ENCODE measurements at regions not wholly inside any gene's neighbourhood (a gene's known extent, or its start where the extent isn't known, plus 50 kb on each side); places are given as distances from the start of the nearest gene placed in this dataset.

DNA sequence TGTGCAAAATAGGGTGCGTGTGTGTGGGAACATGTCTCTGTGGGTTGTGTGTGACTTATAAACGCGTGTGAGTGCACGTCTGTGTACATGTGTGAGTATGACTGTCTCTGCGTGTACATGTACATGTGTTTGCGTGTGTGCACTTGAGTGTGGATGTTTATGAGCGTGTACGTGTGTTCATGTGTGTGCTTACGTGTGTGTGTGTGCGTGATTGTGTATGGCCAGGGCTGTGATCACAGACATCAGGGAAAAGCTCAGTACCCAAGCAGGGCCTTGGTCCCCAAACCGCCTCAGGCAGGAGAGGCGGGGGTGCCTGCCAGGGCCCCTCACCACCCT is 326.3 kb upstream of the DIO3 start:
- TF ChIP-seq, protein P1, sequence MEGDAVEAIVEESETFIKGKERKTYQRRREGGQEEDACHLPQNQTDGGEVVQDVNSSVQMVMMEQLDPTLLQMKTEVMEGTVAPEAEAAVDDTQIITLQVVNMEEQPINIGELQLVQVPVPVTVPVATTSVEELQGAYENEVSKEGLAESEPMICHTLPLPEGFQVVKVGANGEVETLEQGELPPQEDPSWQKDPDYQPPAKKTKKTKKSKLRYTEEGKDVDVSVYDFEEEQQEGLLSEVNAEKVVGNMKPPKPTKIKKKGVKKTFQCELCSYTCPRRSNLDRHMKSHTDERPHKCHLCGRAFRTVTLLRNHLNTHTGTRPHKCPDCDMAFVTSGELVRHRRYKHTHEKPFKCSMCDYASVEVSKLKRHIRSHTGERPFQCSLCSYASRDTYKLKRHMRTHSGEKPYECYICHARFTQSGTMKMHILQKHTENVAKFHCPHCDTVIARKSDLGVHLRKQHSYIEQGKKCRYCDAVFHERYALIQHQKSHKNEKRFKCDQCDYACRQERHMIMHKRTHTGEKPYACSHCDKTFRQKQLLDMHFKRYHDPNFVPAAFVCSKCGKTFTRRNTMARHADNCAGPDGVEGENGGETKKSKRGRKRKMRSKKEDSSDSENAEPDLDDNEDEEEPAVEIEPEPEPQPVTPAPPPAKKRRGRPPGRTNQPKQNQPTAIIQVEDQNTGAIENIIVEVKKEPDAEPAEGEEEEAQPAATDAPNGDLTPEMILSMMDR (conservative IDR thresholded peaks at IDR 0.05), result no peak
- TF ChIP-seq ZFX (IDR thresholded peaks at IDR 0.05), result no peak
